ENCODE measurements at regions not wholly inside any gene's neighbourhood (a gene's known extent, or its start where the extent isn't known, plus 50 kb on each side); places are given as distances from the start of the nearest gene placed in this dataset.

GRCh38 chr6:85127696-85128243 is 322.1 kb upstream of the NT5E start:
- H3K27me3 ChIP-seq (ENCODE audit: control insufficient read depth in 1 of 2, insufficient read depth in 2 of 2, low read length in 2 of 2): no peaks in the 10 kb centered on the region
- H3K27ac ChIP-seq (ENCODE audit: low read depth, low read length): no peak overlapping the region
- H3K9me3 ChIP-seq (ENCODE audit: control insufficient read depth in 1 of 2, low read length in 2 of 2): no peaks in the 10 kb centered on the region
- no peaks in the 10 kb centered on the region for H3K4me1 ChIP-seq (ENCODE audit: control insufficient read depth in 1 of 2, insufficient read depth in 2 of 2, low read length in 2 of 2)
- no peak overlapping the region for H3K4me3 ChIP-seq (ENCODE audit: low read depth in 1 of 2, low read length in 2 of 2)
- H3K9ac ChIP-seq (ENCODE audit: low read depth in 1 of 2, low read length in 2 of 2): no peak overlapping the region
- H3K36me3 ChIP-seq (ENCODE audit: control insufficient read depth in 1 of 2, insufficient read depth in 2 of 2, low read length in 2 of 2): no peaks in the 10 kb centered on the region

GRCh38 chr6:85127168-85127498 is 322.8 kb upstream of the NT5E start:
- H3K9me3 ChIP-seq (ENCODE audit: control insufficient read depth in 1 of 2, low read length in 2 of 2): no peaks in the 10 kb centered on the region
- H3K4me1 ChIP-seq (ENCODE audit: control insufficient read depth in 1 of 2, insufficient read depth in 2 of 2, low read length in 2 of 2): no peaks in the 10 kb centered on the region
- H3K4me3 ChIP-seq (ENCODE audit: low read depth in 1 of 2, low read length in 2 of 2): no peak overlapping the region
- H3K9ac ChIP-seq (ENCODE audit: low read depth in 1 of 2, low read length in 2 of 2): no peak overlapping the region
- no peaks in the 10 kb centered on the region for H3K36me3 ChIP-seq (ENCODE audit: control insufficient read depth in 1 of 2, insufficient read depth in 2 of 2, low read length in 2 of 2)
- no peak overlapping the region for H3K27ac ChIP-seq (ENCODE audit: low read depth, low read length)
- H3K27me3 ChIP-seq (ENCODE audit: control insufficient read depth in 1 of 2, insufficient read depth in 2 of 2, low read length in 2 of 2): no peaks in the 10 kb centered on the region

- Histone ChIP-seq H3K27me3 (ENCODE audit: control insufficient read depth in 1 of 2, insufficient read depth in 2 of 2, low read length in 2 of 2) (no peaks in the 10 kb centered on the region), H3K9me3 (ENCODE audit: control insufficient read depth in 1 of 2, low read length in 2 of 2) (no peaks in the 10 kb centered on the region), H3K9ac (ENCODE audit: low read depth in 1 of 2, low read length in 2 of 2) (no peak overlapping the region), H3K27ac (ENCODE audit: low read depth, low read length) (no peak overlapping the region), H3K4me1 (ENCODE audit: control insufficient read depth in 1 of 2, insufficient read depth in 2 of 2, low read length in 2 of 2) (no peaks in the 10 kb centered on the region), H3K4me3 (ENCODE audit: low read depth in 1 of 2, low read length in 2 of 2) (no peak overlapping the region), H3K36me3 (ENCODE audit: control insufficient read depth in 1 of 2, insufficient read depth in 2 of 2, low read length in 2 of 2) (no peaks in the 10 kb centered on the region)
Measured at GRCh38 chr6:85126485-85127167, 323.3 kb upstream of the NT5E start.

- no peaks in the 10 kb centered on the region for H3K27me3 ChIP-seq (ENCODE audit: control insufficient read depth in 1 of 2, insufficient read depth in 2 of 2, low read length in 2 of 2)
- H3K4me3 ChIP-seq (ENCODE audit: low read depth in 1 of 2, low read length in 2 of 2): no peak overlapping the region
- no peak overlapping the region for H3K27ac ChIP-seq (ENCODE audit: low read depth, low read length)
- H3K9me3 ChIP-seq (ENCODE audit: control insufficient read depth in 1 of 2, low read length in 2 of 2): no peaks in the 10 kb centered on the region
- H3K36me3 ChIP-seq (ENCODE audit: control insufficient read depth in 1 of 2, insufficient read depth in 2 of 2, low read length in 2 of 2): no peaks in the 10 kb centered on the region
- no peak overlapping the region for H3K9ac ChIP-seq (ENCODE audit: low read depth in 1 of 2, low read length in 2 of 2)
- H3K4me1 ChIP-seq (ENCODE audit: control insufficient read depth in 1 of 2, insufficient read depth in 2 of 2, low read length in 2 of 2): no peaks in the 10 kb centered on the region
Measured at GRCh38 chr6:85125526-85125925, 324.4 kb upstream of the NT5E start.

- Histone ChIP-seq H3K27ac (ENCODE audit: low read depth, low read length) (no peak overlapping the region), H3K4me3 (ENCODE audit: low read depth in 1 of 2, low read length in 2 of 2) (no peak overlapping the region), H3K4me1 (ENCODE audit: control insufficient read depth in 1 of 2, insufficient read depth in 2 of 2, low read length in 2 of 2) (no peaks in the 10 kb centered on the region), H3K36me3 (ENCODE audit: control insufficient read depth in 1 of 2, insufficient read depth in 2 of 2, low read length in 2 of 2) (no peaks in the 10 kb centered on the region), H3K9me3 (ENCODE audit: control insufficient read depth in 1 of 2, low read length in 2 of 2) (no peaks in the 10 kb centered on the region), H3K27me3 (ENCODE audit: control insufficient read depth in 1 of 2, insufficient read depth in 2 of 2, low read length in 2 of 2) (no peaks in the 10 kb centered on the region), H3K9ac (ENCODE audit: low read depth in 1 of 2, low read length in 2 of 2) (no peak overlapping the region)
Measured at GRCh38 chr6:85124472-85125354, 325.2 kb upstream of the NT5E start.

GRCh38 chr6:85121158-85121557 is 328.7 kb upstream of the NT5E start:
- Histone ChIP-seq H3K9ac (ENCODE audit: low read depth in 1 of 2, low read length in 2 of 2) (no peak overlapping the region), H3K27me3 (ENCODE audit: control insufficient read depth in 1 of 2, insufficient read depth in 2 of 2, low read length in 2 of 2) (no peaks in the 10 kb centered on the region), H3K9me3 (ENCODE audit: control insufficient read depth in 1 of 2, low read length in 2 of 2) (no peaks in the 10 kb centered on the region), H3K4me3 (ENCODE audit: low read depth in 1 of 2, low read length in 2 of 2) (no peak overlapping the region), H3K36me3 (ENCODE audit: control insufficient read depth in 1 of 2, insufficient read depth in 2 of 2, low read length in 2 of 2) (no peaks in the 10 kb centered on the region), H3K27ac (ENCODE audit: low read depth, low read length) (no peak overlapping the region), H3K4me1 (ENCODE audit: control insufficient read depth in 1 of 2, insufficient read depth in 2 of 2, low read length in 2 of 2) (no peaks in the 10 kb centered on the region)

- no peaks in the 10 kb centered on the region for H3K4me1 ChIP-seq (ENCODE audit: control insufficient read depth in 1 of 2, insufficient read depth in 2 of 2, low read length in 2 of 2)
- no peak overlapping the region for H3K4me3 ChIP-seq (ENCODE audit: low read depth in 1 of 2, low read length in 2 of 2)
- no peaks in the 10 kb centered on the region for H3K36me3 ChIP-seq (ENCODE audit: control insufficient read depth in 1 of 2, insufficient read depth in 2 of 2, low read length in 2 of 2)
- no peaks in the 10 kb centered on the region for H3K27me3 ChIP-seq (ENCODE audit: control insufficient read depth in 1 of 2, insufficient read depth in 2 of 2, low read length in 2 of 2)
- H3K9ac ChIP-seq (ENCODE audit: low read depth in 1 of 2, low read length in 2 of 2): no peak overlapping the region
- H3K27ac ChIP-seq (ENCODE audit: low read depth, low read length): no peak overlapping the region
- no peaks in the 10 kb centered on the region for H3K9me3 ChIP-seq (ENCODE audit: control insufficient read depth in 1 of 2, low read length in 2 of 2)
Measured at GRCh38 chr6:85118652-85119235, 331.1 kb upstream of the NT5E start.

- Histone ChIP-seq H3K4me1 (ENCODE audit: control insufficient read depth in 1 of 2, insufficient read depth in 2 of 2, low read length in 2 of 2) (no peaks in the 10 kb centered on the region), H3K27ac (ENCODE audit: low read depth, low read length) (no peak overlapping the region), H3K9ac (ENCODE audit: low read depth in 1 of 2, low read length in 2 of 2) (no peak overlapping the region), H3K9me3 (ENCODE audit: control insufficient read depth in 1 of 2, low read length in 2 of 2) (no peaks in the 10 kb centered on the region), H3K36me3 (ENCODE audit: control insufficient read depth in 1 of 2, insufficient read depth in 2 of 2, low read length in 2 of 2) (no peaks in the 10 kb centered on the region), H3K27me3 (ENCODE audit: control insufficient read depth in 1 of 2, insufficient read depth in 2 of 2, low read length in 2 of 2) (no peaks in the 10 kb centered on the region), H3K4me3 (ENCODE audit: low read depth in 1 of 2, low read length in 2 of 2) (no peak overlapping the region)
Measured at GRCh38 chr6:85118233-85118632, 331.6 kb upstream of the NT5E start.

GRCh38 chr6:85116475-85116874 is 333.4 kb upstream of the NT5E start:
- Histone ChIP-seq H3K9me3 (ENCODE audit: control insufficient read depth in 1 of 2, low read length in 2 of 2) (no peaks in the 10 kb centered on the region), H3K9ac (ENCODE audit: low read depth in 1 of 2, low read length in 2 of 2) (no peak overlapping the region), H3K4me3 (ENCODE audit: low read depth in 1 of 2, low read length in 2 of 2) (no peak overlapping the region), H3K27me3 (ENCODE audit: control insufficient read depth in 1 of 2, insufficient read depth in 2 of 2, low read length in 2 of 2) (no peaks in the 10 kb centered on the region), H3K27ac (ENCODE audit: low read depth, low read length) (no peak overlapping the region), H3K36me3 (ENCODE audit: control insufficient read depth in 1 of 2, insufficient read depth in 2 of 2, low read length in 2 of 2) (no peaks in the 10 kb centered on the region), H3K4me1 (ENCODE audit: control insufficient read depth in 1 of 2, insufficient read depth in 2 of 2, low read length in 2 of 2) (no peaks in the 10 kb centered on the region)

GRCh38 chr6:85115876-85116275 is 334.0 kb upstream of the NT5E start:
- Histone ChIP-seq H3K4me1 (ENCODE audit: control insufficient read depth in 1 of 2, insufficient read depth in 2 of 2, low read length in 2 of 2) (no peaks in the 10 kb centered on the region), H3K4me3 (ENCODE audit: low read depth in 1 of 2, low read length in 2 of 2) (no peak overlapping the region), H3K27ac (ENCODE audit: low read depth, low read length) (no peak overlapping the region), H3K27me3 (ENCODE audit: control insufficient read depth in 1 of 2, insufficient read depth in 2 of 2, low read length in 2 of 2) (no peaks in the 10 kb centered on the region), H3K36me3 (ENCODE audit: control insufficient read depth in 1 of 2, insufficient read depth in 2 of 2, low read length in 2 of 2) (no peaks in the 10 kb centered on the region), H3K9me3 (ENCODE audit: control insufficient read depth in 1 of 2, low read length in 2 of 2) (no peaks in the 10 kb centered on the region), H3K9ac (ENCODE audit: low read depth in 1 of 2, low read length in 2 of 2) (no peak overlapping the region)

Data from duodenal mucosa (tissue), 2 donors.